ENCODE measurements at regions not wholly inside any gene's neighbourhood (a gene's known extent, or its start where the extent isn't known, plus 50 kb on each side); places are given as distances from the start of the nearest gene placed in this dataset.
"Not testable (repeated sequence)": the region's sequence is repeated elsewhere in the genome, so short reads cannot be mapped to it uniquely, and the experiment has no call there.

GRCh38 chr12:125860672-125861288 is 795.5 kb downstream of the AACS start:
- Histone ChIP-seq H3K4me1 (peaks cover 0 to 3% (median 0%) of the 10 kb centered on the region in 4 donors), H3K9me3 (no peaks in the 10 kb centered on the region), H3K27ac (no peak overlapping the region), H3K27me3 (no peaks in the 10 kb centered on the region), H3K36me3 (no peaks in the 10 kb centered on the region), H3K4me3 (peak overlapping the region in 2 of 3 donors; percentile 46 to 58)
- DNase-seq, result peak in 1 of 3 donors; percentile 44
- TF ChIP-seq POLR2A (IDR thresholded peaks at IDR 0.05) (no peak), CTCF (IDR thresholded peaks at IDR 0.05) (no peak)
- ATAC-seq, result no peak
- 78% methylated on average over 11 of the region's 17 CpGs for WGBS (ENCODE audit: insufficient coverage, low coverage, low lambda C conversion rate, missing lambda C conversion rate)
- intact Hi-C loops (cut with DNase I), result no loop called here

GRCh38 chr12:125861299-125862281 is 796.4 kb downstream of the AACS start:
- Histone ChIP-seq H3K9me3 (no peaks in the 10 kb centered on the region), H3K4me3 (peak overlapping the region; percentile 23 to 58 (median 46)), H3K36me3 (no peaks in the 10 kb centered on the region), H3K27me3 (no peaks in the 10 kb centered on the region), H3K27ac (no peak overlapping the region), H3K4me1 (peaks cover 0 to 3% (median 0%) of the 10 kb centered on the region in 4 donors)
- no peak for TF ChIP-seq POLR2A (IDR thresholded peaks at IDR 0.05)
- TF ChIP-seq CTCF (IDR thresholded peaks at IDR 0.05), result no peak
- intact Hi-C loops (cut with DNase I), result no loop called here
- ATAC-seq (peak; percentile 99 to 100 (median 100)), DNase-seq (peak; percentile 86 to 93 (median 92))
- WGBS (ENCODE audit: insufficient coverage, low coverage, low lambda C conversion rate, missing lambda C conversion rate), result 33% methylated on average over 25 of the region's 68 CpGs

GRCh38 chr12:125865236-125865635 is 800.0 kb downstream of the AACS start:
- DNase-seq; intact Hi-C loops (cut with DNase I); H3K27ac ChIP-seq; H3K27me3 ChIP-seq; H3K36me3 ChIP-seq; H3K4me3 ChIP-seq; H3K9me3 ChIP-seq; H3K4me1 ChIP-seq; ATAC-seq: not testable (repeated sequence)
- 57% methylated on average over 5 of the region's 6 CpGs for WGBS (ENCODE audit: insufficient coverage, low coverage, low lambda C conversion rate, missing lambda C conversion rate)

- H3K4me3 ChIP-seq, result no peak overlapping the region
- H3K27ac ChIP-seq, result no peak overlapping the region
- H3K27me3 ChIP-seq, result no peaks in the 10 kb centered on the region
- DNase-seq (no peak), ATAC-seq (no peak)
- intact Hi-C loops (cut with DNase I), result no loop called here
- WGBS (ENCODE audit: insufficient coverage, low coverage, low lambda C conversion rate, missing lambda C conversion rate), result 72% methylated on average over 5 of the region's 9 CpGs
- H3K4me1 ChIP-seq, result no peaks in the 10 kb centered on the region
- no peaks in the 10 kb centered on the region for H3K9me3 ChIP-seq
- TF ChIP-seq CTCF (IDR thresholded peaks at IDR 0.05) (no peak), POLR2A (IDR thresholded peaks at IDR 0.05) (no peak)
- no peaks in the 10 kb centered on the region for H3K36me3 ChIP-seq
Measured at GRCh38 chr12:125871811-125872594, 806.8 kb downstream of the AACS start.
